KMS-11 (cell line): ENCODE measurements at regions not wholly inside any gene's neighbourhood (a gene's known extent, or its start where the extent isn't known, plus 50 kb on each side); places are given as distances from the start of the nearest gene placed in this dataset.

Source experiments
- H2AFZ ChIP-seq: fragments of 200-600 bp; sonication (generic); 2 replicates; pipeline ENCODE4 v1.6.1; 2016; ENCODE audit warnings: antibody characterized with exemption, mixed run types, low read depth
- H3K27ac ChIP-seq: fragments of 200-600 bp; sonication (generic); 2 replicates; pipeline ENCODE4 v1.6.1; 2016; ENCODE audit warnings: mild to moderate bottlenecking, mixed run types
- H3K27me3 ChIP-seq: fragments of 200-600 bp; sonication (generic); 2 replicates; pipeline ENCODE4 v1.6.1; 2017; ENCODE audit warnings: mild to moderate bottlenecking, low read depth, mixed run types, moderate library complexity; ENCODE audit not compliant: insufficient read depth
- H3K36me3 ChIP-seq: fragments of 200-600 bp; sonication (generic); 2 replicates; pipeline ENCODE4 v1.6.1; 2017; ENCODE audit warnings: mild to moderate bottlenecking, mixed run types; ENCODE audit not compliant: insufficient read depth
- H3K4me1 ChIP-seq: fragments of 200-600 bp; sonication (generic); 2 replicates; pipeline ENCODE4 v1.6.1; 2016; ENCODE audit warnings: mild to moderate bottlenecking, low read depth, mixed run types; ENCODE audit not compliant: poor library complexity, severe bottlenecking
- H3K4me2 ChIP-seq: fragments of 200-600 bp; sonication (generic); 2 replicates; pipeline ENCODE4 v1.7.0; 2016; ENCODE audit warnings: mild to moderate bottlenecking, mixed run types
- H3K4me3 ChIP-seq: fragments of 200-600 bp; sonication (generic); IDR thresholded peaks from 2 replicates; pipeline ENCODE4 v1.6.1; 2017; ENCODE audit warnings: low read depth, low read length, mixed read lengths; ENCODE audit not compliant: insufficient read depth
- H3K79me2 ChIP-seq: fragments of 200-600 bp; sonication (generic); 2 replicates; pipeline ENCODE4 v1.6.1; 2016; ENCODE audit warnings: low read depth, mixed run types; ENCODE audit not compliant: insufficient read depth
- H3K9ac ChIP-seq: fragments of 200-600 bp; sonication (generic); 2 replicates; pipeline ENCODE4 v1.6.1; 2016; ENCODE audit warnings: mild to moderate bottlenecking, mixed run types
- H4K20me1 ChIP-seq: fragments of 200-600 bp; sonication (generic); 2 replicates; pipeline ENCODE4 v1.6.1; 2016; ENCODE audit warnings: mild to moderate bottlenecking, mixed run types; ENCODE audit not compliant: insufficient read depth
- CTCF ChIP-seq: fragments of 200-600 bp; sonication (generic); conservative IDR thresholded peaks from 2 replicates; pipeline ENCODE4 v1.6.1; 2017; ENCODE audit warnings: low read depth, mild to moderate bottlenecking, antibody characterized with exemption, low read length, moderate library complexity, mixed read lengths

GRCh38 chr11:122179961-122180834 lies 64.2 kb upstream of the BLID start:
- no peak overlapping the region for H3K27ac ChIP-seq
- no peak overlapping the region for H3K4me2 ChIP-seq
- H3K4me3 ChIP-seq = no peak overlapping the region
- H4K20me1 ChIP-seq = no peaks in the 10 kb centered on the region
- TF ChIP-seq CTCF = no peak
- no peaks in the 10 kb centered on the region for H3K27me3 ChIP-seq
- H3K4me1 ChIP-seq = no peaks in the 10 kb centered on the region
- no peaks in the 10 kb centered on the region for H3K79me2 ChIP-seq
- H2AFZ ChIP-seq = no peak overlapping the region
- H3K36me3 ChIP-seq = no peaks in the 10 kb centered on the region
- no peak overlapping the region for H3K9ac ChIP-seq

- Histone ChIP-seq H4K20me1 (no peaks in the 10 kb centered on the region), H3K36me3 (no peaks in the 10 kb centered on the region), H2AFZ (no peak overlapping the region), H3K4me1 (no peaks in the 10 kb centered on the region), H3K27me3 (no peaks in the 10 kb centered on the region), H3K4me2 (no peak overlapping the region), H3K27ac (no peak overlapping the region), H3K79me2 (no peaks in the 10 kb centered on the region), H3K4me3 (no peak overlapping the region), H3K9ac (no peak overlapping the region)
- TF ChIP-seq CTCF = no peak
These were observed 62.8 kb upstream of the BLID start for GRCh38 chr11:122178795-122179194.

- no peak overlapping the region for H3K4me2 ChIP-seq
- H2AFZ ChIP-seq = no peak overlapping the region
- H3K36me3 ChIP-seq = no peaks in the 10 kb centered on the region
- TF ChIP-seq CTCF = no peak
- no peak overlapping the region for H3K9ac ChIP-seq
- no peaks in the 10 kb centered on the region for H4K20me1 ChIP-seq
- no peaks in the 10 kb centered on the region for H3K4me1 ChIP-seq
- H3K79me2 ChIP-seq = no peaks in the 10 kb centered on the region
- no peaks in the 10 kb centered on the region for H3K27me3 ChIP-seq
- H3K4me3 ChIP-seq = no peak overlapping the region
- H3K27ac ChIP-seq = no peak overlapping the region
These were observed 61.2 kb upstream of the BLID start for GRCh38 chr11:122177238-122177637.

GRCh38 chr11:122176651-122177050 lies 60.6 kb upstream of the BLID start:
- no peak overlapping the region for H3K27ac ChIP-seq
- H3K9ac ChIP-seq = no peak overlapping the region
- no peak overlapping the region for H2AFZ ChIP-seq
- H3K4me1 ChIP-seq = no peaks in the 10 kb centered on the region
- no peak for TF ChIP-seq CTCF
- no peak overlapping the region for H3K4me3 ChIP-seq
- no peak overlapping the region for H3K4me2 ChIP-seq
- H4K20me1 ChIP-seq = no peaks in the 10 kb centered on the region
- no peaks in the 10 kb centered on the region for H3K36me3 ChIP-seq
- H3K27me3 ChIP-seq = no peaks in the 10 kb centered on the region
- H3K79me2 ChIP-seq = no peaks in the 10 kb centered on the region
